CD4-positive, alpha-beta T cell (primary cell): ENCODE measurements at regions not wholly inside any gene's neighbourhood (a gene's known extent, or its start where the extent isn't known, plus 50 kb on each side); places are given as distances from the start of the nearest gene placed in this dataset.

Experiments used
- ATAC-seq: fragments of 200-7000 bp; cut with Tn5 transposase; one replicate; pipeline ENCODE4 v1.10.0; 2022; ENCODE audit warnings: mild to moderate bottlenecking; ENCODE audit not compliant: poor library complexity
- CTCF ChIA-PET: fragments of 350-600 bp; sonication (Branson Sonifier 250); formaldehyde crosslinking; loops from one replicate; lab custom pipeline; 2021; ENCODE audit warnings: antibody characterized with exemption, inconsistent platforms; lab: Charles Lee
- POLR2A ChIA-PET: fragments of 350-600 bp; sonication (Branson Sonifier 250); formaldehyde crosslinking; loops from one replicate; lab custom pipeline; 2021; ENCODE audit warnings: antibody characterized with exemption, inconsistent platforms; lab: Charles Lee
- DNase-seq, 14 experiments: peaks; one replicate each; pipeline ENCODE4 v3.0.0-alpha.2; 2013 to 2020; ENCODE audit warnings: mixed read lengths in 2 of 14
- H3K27ac ChIP-seq, 2 donors: one replicate each; pipeline versions ENCODE4 v1.5.1 to v1.7.0; 2013; ENCODE audit warnings: low read length in 2 of 2, low read depth in 1 of 2, mild to moderate bottlenecking in 1 of 2
- H3K27me3 ChIP-seq, 2 experiments: 1 replicate in 1 of 2; 2 replicates in 1 of 2; pipeline versions ENCODE4 v1.6.1 to v1.7.0; 2013; ENCODE audit warnings: low read length in 2 of 2, control low read depth in 1 of 2, mild to moderate bottlenecking in 1 of 2, moderate library complexity in 1 of 2; ENCODE audit not compliant: insufficient read depth in 2 of 2, control insufficient read depth in 1 of 2
- H3K36me3 ChIP-seq: one replicate; pipeline ENCODE4 v1.6.1; 2013; ENCODE audit warnings: low read length, control low read depth; ENCODE audit not compliant: insufficient read depth
- H3K4me1 ChIP-seq: one replicate; pipeline ENCODE4 v1.6.1; 2013; ENCODE audit warnings: low read length, control low read depth; ENCODE audit not compliant: insufficient read depth
- H3K4me3 ChIP-seq: one replicate; pipeline ENCODE4 v1.5.1; 2013; ENCODE audit warnings: mild to moderate bottlenecking, low read length, moderate library complexity
- H3K9me3 ChIP-seq, 2 experiments: 1 replicate in 1 of 2; 2 replicates in 1 of 2; pipeline versions ENCODE4 v1.6.1 to v1.7.0; 2013; ENCODE audit warnings: low read length in 2 of 2, mild to moderate bottlenecking in 2 of 2, control low read depth in 1 of 2, moderate library complexity in 1 of 2; ENCODE audit not compliant: control insufficient read depth in 1 of 2, insufficient read depth in 1 of 2
- H3K27ac Mint-ChIP-seq: one replicate; pipeline ENCODE4 v1.8.0; 2020; ENCODE audit warnings: mixed read lengths
- H3K27me3 Mint-ChIP-seq: one replicate; pipeline ENCODE4 v1.8.0; 2021; ENCODE audit warnings: mixed read lengths
- H3K36me3 Mint-ChIP-seq: one replicate; pipeline ENCODE4 v1.8.0; 2021; ENCODE audit warnings: low read depth, mixed read lengths
- H3K4me1 Mint-ChIP-seq: one replicate; pipeline ENCODE4 v1.8.0; 2021; ENCODE audit warnings: low read depth, mixed read lengths
- H3K4me3 Mint-ChIP-seq: one replicate; pipeline ENCODE4 v1.8.0; 2020; ENCODE audit warnings: mild to moderate bottlenecking, mixed read lengths
- H3K9me3 Mint-ChIP-seq: one replicate; pipeline ENCODE4 v1.8.0; 2020; ENCODE audit warnings: mixed read lengths
- intact Hi-C, 2 experiments: fragments of 100-400 bp; cut with DNase I in 1 of 2; cut with micrococcal nuclease in 1 of 2; formaldehyde crosslinking; loops; one replicate each; pipeline versions ENCODE4 v1.15.1 to v1.9.0; 2023 to 2025; cut with DNase I, micrococcal nuclease
- TF ChIP-seq, protein P1 (sequence below): fragments of 200-600 bp; IDR thresholded peaks from one replicate; pipeline ENCODE4 v1.8.0; 2022; ENCODE audit warnings: antibody characterized with exemption, mild to moderate bottlenecking

DNA sequence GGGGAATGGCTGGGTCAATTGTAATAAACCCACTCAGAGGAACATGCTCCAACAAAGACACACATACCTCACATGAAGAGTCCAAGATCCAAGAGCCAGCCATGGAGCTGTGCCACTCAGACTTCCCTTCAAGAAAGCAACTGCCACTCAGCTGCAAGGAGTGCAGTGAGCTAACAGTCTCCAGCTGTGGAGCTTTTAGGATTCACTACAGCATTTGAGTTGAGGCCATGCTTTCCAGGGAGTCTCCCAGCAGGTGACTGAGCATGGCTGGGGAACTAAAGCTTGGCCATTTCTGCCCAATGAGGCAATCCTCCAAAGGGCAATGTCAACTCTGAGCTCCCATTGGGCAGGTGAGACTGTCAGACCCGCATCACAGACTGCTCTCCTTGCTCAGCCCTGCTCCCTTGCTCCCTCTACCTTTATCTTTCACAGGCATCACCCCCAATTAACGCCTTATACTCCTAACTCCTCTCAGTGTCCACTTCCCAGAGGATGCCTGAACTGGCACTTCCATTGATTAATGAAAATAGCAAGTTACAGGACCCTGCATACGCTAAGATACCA, 165.3 kb upstream of the CTNNB1 start:
- no peaks in the 10 kb centered on the region for H3K36me3 Mint-ChIP-seq
- Histone ChIP-seq H3K27ac (no peak overlapping the region), H3K27me3 (peaks cover 5% of the 10 kb centered on the region in 2 experiments), H3K4me3 (no peak overlapping the region), H3K36me3 (no peaks in the 10 kb centered on the region), H3K4me1 (no peaks in the 10 kb centered on the region), H3K9me3 (no peaks in the 10 kb centered on the region)
- ChIA-PET CTCF (no interaction called here), POLR2A (no interaction called here)
- TF ChIP-seq, protein P1, sequence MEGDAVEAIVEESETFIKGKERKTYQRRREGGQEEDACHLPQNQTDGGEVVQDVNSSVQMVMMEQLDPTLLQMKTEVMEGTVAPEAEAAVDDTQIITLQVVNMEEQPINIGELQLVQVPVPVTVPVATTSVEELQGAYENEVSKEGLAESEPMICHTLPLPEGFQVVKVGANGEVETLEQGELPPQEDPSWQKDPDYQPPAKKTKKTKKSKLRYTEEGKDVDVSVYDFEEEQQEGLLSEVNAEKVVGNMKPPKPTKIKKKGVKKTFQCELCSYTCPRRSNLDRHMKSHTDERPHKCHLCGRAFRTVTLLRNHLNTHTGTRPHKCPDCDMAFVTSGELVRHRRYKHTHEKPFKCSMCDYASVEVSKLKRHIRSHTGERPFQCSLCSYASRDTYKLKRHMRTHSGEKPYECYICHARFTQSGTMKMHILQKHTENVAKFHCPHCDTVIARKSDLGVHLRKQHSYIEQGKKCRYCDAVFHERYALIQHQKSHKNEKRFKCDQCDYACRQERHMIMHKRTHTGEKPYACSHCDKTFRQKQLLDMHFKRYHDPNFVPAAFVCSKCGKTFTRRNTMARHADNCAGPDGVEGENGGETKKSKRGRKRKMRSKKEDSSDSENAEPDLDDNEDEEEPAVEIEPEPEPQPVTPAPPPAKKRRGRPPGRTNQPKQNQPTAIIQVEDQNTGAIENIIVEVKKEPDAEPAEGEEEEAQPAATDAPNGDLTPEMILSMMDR: no peak
- H3K4me1 Mint-ChIP-seq: no peaks in the 10 kb centered on the region
- no peaks in the 10 kb centered on the region for H3K9me3 Mint-ChIP-seq
- no peak for ATAC-seq
- H3K4me3 Mint-ChIP-seq: no peak overlapping the region
- no peak overlapping the region for H3K27ac Mint-ChIP-seq
- H3K27me3 Mint-ChIP-seq: peaks cover 33% of the 10 kb centered on the region
- intact Hi-C loops: no loop called here
- no peak for DNase-seq

DNA sequence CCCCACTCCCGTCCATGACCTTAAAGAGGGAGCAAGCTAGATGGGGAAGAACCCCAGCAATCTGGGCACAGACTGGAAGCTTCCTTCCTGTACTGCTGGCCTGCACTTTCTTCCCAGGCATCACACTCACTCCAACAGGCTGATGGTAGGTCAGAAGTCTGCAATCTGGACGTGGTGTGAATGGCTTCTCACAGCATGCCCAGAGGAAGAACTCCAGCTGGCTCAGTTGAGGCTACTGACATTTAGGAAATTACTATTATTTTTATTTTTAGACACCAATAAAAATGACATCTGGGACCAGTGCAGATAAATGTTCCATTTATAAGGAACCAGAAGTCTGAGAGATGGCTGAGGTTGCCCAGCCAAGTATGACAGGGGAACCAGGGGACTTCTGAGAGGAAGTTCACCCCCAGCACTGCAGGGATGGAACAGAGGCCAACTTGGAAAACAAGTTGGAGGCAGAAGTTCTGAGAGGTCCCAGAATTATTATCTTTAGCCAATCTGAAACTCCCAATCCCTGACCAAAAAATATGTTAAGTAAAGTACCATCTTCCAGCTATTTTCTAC, 163.8 kb upstream of the CTNNB1 start:
- Mint-ChIP-seq H3K4me3 (no peak overlapping the region), H3K27me3 (peaks cover 39% of the 10 kb centered on the region), H3K4me1 (no peaks in the 10 kb centered on the region), H3K9me3 (no peaks in the 10 kb centered on the region), H3K27ac (no peak overlapping the region), H3K36me3 (no peaks in the 10 kb centered on the region)
- peaks cover under 1 to 5% of the 10 kb centered on the region in 2 experiments for H3K27me3 ChIP-seq
- intact Hi-C loops: no loop called here
- H3K27ac ChIP-seq: no peak overlapping the region
- no peak for ATAC-seq
- no peaks in the 10 kb centered on the region for H3K9me3 ChIP-seq
- no peak overlapping the region for H3K4me3 ChIP-seq
- no peaks in the 10 kb centered on the region for H3K4me1 ChIP-seq
- TF ChIP-seq, protein P1: no peak
- CTCF ChIA-PET: no interaction called here
- POLR2A ChIA-PET: no interaction called here
- no peaks in the 10 kb centered on the region for H3K36me3 ChIP-seq
- DNase-seq: no peak

DNA sequence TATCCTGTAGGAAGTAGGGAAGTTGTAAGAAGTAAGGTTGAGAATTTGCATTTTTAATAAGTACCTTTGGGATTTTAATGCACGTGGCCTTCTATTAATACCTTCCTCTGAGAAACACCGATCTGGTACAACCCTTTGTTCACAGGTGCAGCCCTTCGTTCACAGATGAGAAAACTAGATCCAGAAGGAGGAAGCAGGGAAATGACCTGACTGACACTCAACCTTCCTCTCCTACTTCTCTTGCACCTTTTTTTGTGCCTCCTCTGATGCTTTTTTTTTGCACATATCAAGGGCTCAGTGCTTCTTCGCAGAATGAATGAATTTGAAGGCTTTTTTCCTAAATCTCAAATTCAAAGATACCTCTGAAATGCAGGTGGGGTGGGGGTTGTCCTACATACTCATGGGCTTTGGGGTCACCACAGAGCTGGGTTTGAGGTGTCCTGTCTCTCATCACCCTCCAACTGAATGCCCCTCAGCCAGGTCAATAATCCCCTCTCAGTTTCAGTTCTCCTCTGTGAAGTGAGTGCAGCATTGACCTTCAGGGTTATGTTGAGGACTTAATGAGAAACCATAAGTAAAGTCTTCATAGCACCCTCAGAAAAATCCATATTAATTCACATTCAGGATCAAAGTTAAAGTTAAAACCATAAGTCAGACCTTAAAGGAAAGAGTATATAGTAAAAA, 161.5 kb upstream of the CTNNB1 start:
- Mint-ChIP-seq H3K9me3 (no peaks in the 10 kb centered on the region), H3K36me3 (no peaks in the 10 kb centered on the region), H3K27ac (no peak overlapping the region), H3K4me1 (no peaks in the 10 kb centered on the region), H3K27me3 (peaks cover 33% of the 10 kb centered on the region), H3K4me3 (no peak overlapping the region)
- Histone ChIP-seq H3K9me3 (no peaks in the 10 kb centered on the region), H3K27me3 (peaks cover 0 to 5% of the 10 kb centered on the region in 2 experiments), H3K4me3 (no peak overlapping the region), H3K27ac (no peak overlapping the region), H3K4me1 (no peaks in the 10 kb centered on the region), H3K36me3 (no peaks in the 10 kb centered on the region)
- ATAC-seq (no peak), DNase-seq (no peak)
- POLR2A ChIA-PET: no interaction called here
- intact Hi-C loops: no loop called here
- CTCF ChIA-PET: no interaction called here
- TF ChIP-seq, protein P1: no peak
